GM18520 (cell line): ENCODE measurements at regions not wholly inside any gene's neighbourhood (a gene's known extent, or its start where the extent isn't known, plus 50 kb on each side); places are given as distances from the start of the nearest gene placed in this dataset.
"Not testable (repeated sequence)": the region's sequence is repeated elsewhere in the genome, so short reads cannot be mapped to it uniquely, and the experiment has no call there.

Experiments used
- ATAC-seq: cut with Tn5 transposase; IDR thresholded peaks from one replicate; pipeline ENCODE4 v1.9.1; 2021; ENCODE audit not compliant: unreplicated experiment

- no peak for ATAC-seq
These were observed 291.7 kb downstream of the ARL4A start for GRCh38 chr7:12979181-12979580.

DNA sequence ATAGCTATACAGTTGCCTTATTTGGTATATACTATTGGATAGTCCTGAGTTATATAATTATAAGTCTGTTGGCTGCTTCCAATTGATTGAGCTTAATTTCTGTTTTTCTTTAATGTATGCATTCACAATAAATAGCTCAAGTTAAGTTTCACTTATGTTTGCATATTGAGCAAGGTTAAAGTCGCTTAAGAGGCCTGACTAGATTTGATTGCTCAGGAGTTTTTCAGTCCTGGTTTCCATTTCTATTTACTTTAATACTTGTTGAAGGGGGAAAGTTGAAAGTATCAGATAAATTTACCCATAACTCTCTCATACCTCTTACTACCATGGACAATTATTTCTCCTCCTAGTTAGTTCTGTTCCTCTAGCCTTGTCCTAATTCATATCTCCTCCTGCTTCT is 294.7 kb downstream of the ARL4A start:
- no peak for ATAC-seq

DNA sequence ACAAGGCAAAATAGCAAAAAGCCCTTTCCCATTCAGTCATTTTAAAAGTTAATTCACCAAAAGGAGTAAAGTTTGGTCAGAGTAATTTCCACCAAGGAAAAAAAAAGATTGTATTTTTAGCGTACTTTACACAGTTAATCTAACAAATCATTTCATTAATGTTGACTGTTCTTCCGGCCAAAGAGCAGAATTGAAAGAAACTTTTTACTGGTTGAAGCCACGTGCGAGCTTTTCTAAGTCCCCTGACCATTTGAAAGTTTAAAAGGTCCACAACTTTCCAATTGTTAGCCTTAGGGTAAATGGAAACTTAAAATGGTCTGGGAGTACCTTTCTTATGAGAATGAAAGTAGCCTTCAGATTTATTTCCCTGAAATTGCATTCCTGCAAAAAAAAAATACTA is 296.7 kb downstream of the ARL4A start:
- no peak for ATAC-seq

DNA sequence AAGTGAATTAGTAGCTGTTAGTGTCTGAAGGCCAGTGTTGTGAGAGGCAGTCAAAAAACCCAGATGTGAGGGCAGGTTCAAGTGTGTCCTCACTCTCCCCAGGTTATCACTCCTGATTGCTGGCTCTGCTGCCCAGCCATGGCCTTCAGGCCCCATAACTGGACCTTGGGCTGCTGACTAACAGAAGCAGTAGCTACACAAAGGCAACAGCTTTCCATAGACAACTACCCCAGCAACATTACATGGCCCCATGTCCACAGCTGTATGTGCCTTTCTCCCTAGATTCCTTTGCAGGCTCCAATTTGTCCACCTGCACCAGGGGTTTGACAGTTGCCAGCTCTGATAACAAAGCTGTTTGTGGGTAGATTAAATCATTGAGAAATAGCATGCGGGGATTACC is 297.8 kb downstream of the ARL4A start:
- ATAC-seq, result no peak

- ATAC-seq, result no peak
These were observed 298.3 kb downstream of the ARL4A start for GRCh38 chr7:12985752-12986151.

DNA sequence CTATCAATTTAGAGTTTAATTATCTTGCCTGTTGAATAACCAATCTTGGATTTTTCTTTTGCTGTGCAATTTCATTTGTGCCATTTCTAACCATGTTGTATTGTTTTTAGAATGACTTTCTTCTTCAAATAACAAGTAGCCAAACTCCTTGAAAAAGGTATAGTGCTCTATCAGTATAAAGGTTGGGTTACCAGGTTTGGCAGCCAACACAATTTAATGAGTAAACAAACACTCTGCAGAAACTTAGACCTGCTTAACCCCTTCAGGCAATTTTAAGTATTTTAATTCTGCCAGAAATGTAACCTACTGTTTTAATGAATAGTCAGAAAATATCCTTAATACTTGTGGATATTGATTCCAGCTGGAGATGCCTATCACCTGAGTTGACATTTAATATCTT is 299.8 kb downstream of the ARL4A start:
- no peak for ATAC-seq

- no peak for ATAC-seq
These were observed 303.0 kb downstream of the ARL4A start for GRCh38 chr7:12990440-12990839.

DNA sequence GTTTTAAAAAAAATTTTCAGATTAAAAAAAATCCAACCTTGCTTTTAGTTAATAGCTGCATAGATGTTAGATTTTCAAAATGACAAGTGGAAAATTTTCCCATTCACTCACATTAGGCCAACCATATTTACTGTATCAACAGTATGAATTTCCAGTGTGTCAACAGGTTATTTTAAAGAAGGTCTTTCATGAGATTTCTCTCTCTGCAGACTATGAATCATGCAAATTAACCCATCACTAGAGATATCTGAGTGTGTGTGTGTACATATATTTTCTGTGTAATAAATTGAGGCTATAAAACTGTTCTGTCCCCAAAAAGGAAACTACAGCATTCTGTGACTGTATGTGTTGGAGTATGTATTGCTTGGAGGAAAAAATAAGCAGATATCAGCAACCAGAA is 305.6 kb downstream of the ARL4A start:
- no peak for ATAC-seq

DNA sequence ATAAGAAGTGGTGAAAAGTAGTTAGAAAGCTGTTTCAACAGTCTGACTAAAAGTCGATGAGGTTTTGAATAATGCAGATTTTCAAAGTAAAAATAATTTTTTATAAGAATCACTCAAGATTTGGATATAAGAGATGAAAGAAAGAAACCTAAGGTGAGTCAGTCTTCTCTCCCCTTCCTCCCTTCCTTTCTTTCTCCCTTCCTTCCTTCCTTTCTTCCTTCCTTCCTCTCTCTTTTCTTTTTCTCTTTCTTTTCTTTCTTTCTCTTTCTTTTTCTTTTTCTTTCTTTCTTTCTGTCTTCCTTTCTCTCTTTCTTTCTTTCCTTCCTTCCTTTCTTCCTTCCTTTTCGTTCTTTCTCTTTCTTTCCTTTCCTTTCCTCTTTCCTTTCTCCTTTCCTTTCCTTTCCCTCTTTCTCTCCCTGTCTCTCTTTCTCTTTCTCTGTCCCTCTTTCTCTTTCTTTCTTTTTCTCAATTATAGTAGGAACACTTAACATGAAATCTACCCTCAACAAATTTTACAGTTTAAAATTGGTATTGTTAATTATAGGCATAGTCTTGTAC is 308.6 kb downstream of the ARL4A start:
- ATAC-seq, result no peak

GRCh38 chr7:13007331-13007730 is 319.9 kb downstream of the ARL4A start:
- no peak for ATAC-seq

GRCh38 chr7:13009517-13009916 is 322.1 kb downstream of the ARL4A start:
- ATAC-seq, result no peak

GRCh38 chr7:13014011-13014410 is 326.6 kb downstream of the ARL4A start:
- no peak for ATAC-seq

DNA sequence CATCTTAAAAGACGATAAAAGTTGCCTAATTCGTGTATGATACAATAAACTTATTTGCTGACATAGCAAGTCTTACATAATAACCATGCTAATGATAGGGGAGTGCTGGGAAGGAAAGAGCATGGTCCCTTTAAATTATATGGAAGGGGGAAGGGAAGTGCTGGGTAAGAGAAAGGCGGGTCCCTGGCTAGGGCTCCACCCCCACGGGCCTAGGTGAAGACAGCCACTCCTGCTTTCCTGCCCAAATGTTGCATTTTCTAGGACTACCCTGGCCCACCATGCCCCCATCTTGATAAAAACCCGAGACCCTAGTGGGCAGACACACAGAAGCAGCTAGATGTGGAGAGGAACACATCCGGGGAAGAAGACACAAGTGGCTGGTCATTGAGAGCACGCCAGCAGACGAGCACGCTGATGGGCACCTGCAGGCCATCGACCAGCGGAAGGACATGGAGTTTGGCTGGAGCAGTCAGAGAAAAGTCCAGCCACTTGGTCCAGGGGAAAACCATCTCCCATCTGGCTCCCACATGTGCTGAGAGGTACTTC is 328.7 kb downstream of the ARL4A start:
- ATAC-seq, result no peak

DNA sequence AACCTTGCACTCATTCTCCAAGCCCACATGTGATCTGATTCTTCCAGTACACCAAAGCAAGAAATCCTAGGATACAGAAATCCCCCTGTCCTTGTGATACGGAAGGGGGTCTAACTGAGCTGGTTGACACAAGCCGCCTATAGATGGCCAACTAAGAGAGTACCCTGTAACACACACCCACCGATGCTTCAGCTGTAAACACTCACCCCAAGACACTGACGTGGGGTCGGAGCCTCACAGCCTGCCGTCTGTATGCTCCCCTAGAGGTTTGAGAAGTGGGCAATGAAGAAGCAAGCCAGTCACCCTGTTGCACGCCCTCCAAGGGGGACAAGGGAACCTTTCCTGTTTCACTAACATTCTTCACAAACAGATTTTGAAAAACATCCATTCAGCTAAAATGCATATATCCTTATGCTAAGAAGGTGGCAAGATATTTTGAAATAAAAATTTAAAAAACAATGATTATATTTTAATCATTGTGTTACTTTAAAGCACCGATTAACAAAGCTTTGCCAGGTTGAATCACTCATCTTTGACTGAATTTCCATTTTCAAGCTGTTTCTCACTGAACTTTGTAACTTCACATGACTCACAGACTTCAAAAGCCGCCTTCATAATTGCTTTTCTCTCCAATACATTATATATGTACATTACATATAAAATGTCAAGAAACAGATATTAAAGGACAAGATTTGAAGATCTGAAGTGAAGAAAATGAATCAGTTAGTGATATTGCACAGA is 329.3 kb downstream of the ARL4A start:
- ATAC-seq, result no peak

GRCh38 chr7:13017333-13017857 is 330.0 kb downstream of the ARL4A start:
- ATAC-seq, result no peak

DNA sequence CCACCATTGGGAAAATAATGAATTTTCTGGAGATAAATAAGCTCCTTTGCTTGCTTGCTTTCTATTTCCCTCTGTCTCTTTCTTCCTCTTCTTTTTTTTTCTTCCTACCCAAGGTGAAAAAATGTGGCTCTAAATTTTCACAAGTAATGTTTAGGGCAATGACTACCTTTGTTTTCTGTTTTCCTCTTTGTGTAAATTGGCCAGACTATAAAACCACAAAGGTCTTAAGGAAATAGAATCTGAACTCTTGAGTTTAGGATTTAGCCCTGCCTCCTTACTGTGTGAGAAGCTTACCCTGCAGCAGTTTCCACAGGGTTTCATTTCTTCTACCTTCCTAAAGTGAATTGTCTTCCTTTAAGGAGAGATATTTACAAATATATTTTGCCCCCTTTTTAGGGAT is 330.4 kb downstream of the ARL4A start:
- no peak for ATAC-seq

DNA sequence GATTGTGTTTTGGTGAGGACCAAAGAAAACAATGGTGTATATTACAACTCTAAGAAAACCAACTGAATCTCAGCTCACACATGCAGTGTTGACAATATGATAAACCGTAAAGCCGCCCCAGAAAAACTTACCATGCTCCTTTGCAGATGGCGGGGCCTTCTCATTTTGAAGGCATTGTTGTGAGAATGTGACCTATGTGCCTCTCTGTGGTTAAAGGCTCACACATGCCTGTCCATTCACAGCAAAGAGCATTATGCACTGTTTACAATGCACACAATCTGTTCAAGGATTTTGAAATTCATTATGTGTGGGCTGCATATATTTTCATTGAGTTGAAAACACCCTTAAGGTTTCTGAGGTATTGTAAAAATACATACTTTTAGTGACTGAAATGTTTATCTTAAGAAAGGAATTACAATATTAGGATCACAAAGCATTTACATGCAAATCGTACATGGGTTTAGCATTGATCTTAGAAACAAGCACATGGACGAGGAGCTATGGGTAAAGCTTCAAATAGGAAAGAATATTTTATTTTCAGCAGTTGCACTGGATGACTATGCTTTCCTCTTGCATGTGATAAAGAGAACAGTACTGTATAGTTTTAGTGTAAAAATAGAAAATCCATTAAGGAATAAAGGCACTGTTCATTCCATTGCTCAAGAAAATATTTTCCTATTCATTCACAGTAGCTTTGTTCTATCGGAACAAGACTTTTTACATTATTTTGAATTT is 334.3 kb downstream of the ARL4A start:
- no peak for ATAC-seq

DNA sequence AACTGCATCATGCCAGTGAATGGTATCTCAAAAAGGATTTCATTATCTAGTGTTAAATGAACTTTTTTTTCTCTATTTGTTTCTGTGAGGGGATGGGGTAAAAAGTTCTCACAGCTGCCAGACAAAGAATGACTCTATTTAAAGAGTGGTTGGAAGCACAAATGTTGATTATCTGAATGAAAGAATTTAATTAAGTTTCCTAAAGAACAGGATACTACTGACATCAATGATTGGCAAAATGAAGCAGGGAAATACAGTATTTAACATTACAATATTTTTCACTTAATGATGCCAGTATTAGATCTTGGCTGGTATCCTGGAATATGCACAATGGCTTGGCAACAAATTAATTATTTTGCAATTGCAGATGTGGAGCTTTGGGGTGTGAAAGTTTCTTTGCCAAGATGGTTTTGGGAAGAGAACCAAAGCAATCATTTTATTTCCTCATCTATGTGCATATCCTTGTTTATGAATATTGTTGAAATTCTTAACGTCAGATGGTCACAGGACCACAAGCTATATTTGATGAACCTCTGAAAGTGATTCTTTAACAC is 336.8 kb downstream of the ARL4A start:
- no peak for ATAC-seq

DNA sequence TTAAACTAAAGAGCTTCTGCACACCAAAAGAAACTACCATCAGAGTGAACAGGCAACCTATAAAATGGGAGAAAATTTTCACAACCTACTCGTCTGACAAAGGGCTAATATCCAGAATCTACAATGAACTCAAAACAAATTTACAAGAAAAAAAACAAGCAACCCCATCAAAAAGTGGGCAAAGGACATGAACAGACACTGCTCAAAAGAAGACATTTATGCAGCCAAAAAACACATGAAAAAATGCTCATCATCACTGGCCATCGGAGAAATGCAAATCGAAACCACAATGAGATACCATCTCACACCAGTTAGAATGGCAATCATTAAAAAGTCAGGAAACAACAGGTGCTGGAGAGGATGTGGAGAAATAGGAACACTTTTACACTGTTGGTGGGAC is 337.6 kb downstream of the ARL4A start:
- not testable (repeated sequence) for ATAC-seq

DNA sequence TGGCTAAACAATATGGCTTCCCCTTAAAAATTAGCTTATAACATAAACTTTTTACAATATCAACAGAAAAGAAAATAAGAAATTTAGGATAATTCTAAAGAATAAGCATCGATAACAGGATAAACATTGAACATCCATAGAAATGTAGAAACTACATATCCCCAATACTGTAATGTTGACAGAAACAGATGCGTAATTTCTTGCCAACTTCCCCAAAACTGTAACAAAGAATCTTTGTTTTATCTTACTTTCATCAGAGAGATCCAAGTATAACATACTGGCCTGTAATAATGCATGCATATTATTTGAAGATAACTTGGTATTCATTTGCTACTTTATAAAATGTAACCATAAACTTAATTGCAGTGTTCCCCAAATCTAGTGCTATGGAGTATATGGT is 339.9 kb downstream of the ARL4A start:
- ATAC-seq, result no peak

DNA sequence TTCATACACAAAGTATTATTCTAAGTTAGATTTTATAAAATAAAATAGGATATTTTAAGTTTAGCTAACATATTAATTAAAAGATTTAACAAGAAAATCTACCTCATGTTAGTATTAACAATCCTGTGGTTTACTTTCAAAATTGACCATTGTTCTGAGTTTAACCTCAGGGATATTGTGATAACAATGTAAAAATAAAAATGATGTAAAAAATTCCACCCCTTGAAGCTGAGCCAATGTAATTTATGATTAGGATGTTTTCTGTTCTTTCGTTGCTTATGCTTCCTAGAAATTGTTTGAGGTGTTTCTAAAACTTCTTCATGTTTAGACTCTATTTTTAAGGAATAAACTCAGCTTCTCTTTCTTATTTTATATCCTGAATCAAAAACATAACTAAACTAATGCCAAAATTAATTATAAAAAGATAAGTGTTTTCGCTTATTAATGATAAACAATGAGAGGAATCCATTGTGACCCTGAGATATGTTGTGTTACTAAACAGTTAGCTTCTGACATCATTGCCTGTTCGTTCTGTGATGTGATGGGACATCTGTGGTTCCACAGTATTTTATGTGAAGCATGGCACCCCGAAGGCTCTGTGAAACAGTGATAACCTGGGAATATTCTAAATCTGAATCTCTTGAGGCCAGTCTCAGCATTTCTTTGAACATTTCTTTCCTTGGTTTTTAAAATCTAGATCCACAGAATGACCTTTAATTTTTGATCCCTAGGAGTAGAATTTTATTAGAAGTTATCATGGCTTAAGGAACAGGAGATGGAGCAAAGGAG is 340.8 kb downstream of the ARL4A start:
- no peak for ATAC-seq
